ENCODE measurements at regions not wholly inside any gene's neighbourhood (a gene's known extent, or its start where the extent isn't known, plus 50 kb on each side); places are given as distances from the start of the nearest gene placed in this dataset.

DNA sequence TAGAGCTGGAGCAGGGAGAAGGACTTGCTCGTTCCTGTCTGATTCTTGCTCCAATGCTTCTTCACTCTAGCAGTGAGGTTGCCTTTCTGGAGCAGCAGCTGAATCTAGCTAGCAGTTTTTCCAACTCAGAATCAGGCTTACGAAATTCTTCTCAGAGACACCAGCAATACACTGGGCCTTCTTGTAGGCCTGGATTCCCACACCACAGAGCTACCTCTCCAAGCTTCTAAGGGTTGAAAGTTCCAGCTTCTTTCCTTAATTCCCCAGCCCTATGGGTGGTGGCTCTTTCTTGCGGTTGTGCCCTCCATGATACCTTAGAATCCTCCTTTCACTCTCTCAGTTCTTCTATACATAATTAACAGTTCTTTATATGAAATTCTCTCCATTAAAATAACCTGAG is 586.6 kb downstream of the INHBA start:
- TF ChIP-seq, protein P1, sequence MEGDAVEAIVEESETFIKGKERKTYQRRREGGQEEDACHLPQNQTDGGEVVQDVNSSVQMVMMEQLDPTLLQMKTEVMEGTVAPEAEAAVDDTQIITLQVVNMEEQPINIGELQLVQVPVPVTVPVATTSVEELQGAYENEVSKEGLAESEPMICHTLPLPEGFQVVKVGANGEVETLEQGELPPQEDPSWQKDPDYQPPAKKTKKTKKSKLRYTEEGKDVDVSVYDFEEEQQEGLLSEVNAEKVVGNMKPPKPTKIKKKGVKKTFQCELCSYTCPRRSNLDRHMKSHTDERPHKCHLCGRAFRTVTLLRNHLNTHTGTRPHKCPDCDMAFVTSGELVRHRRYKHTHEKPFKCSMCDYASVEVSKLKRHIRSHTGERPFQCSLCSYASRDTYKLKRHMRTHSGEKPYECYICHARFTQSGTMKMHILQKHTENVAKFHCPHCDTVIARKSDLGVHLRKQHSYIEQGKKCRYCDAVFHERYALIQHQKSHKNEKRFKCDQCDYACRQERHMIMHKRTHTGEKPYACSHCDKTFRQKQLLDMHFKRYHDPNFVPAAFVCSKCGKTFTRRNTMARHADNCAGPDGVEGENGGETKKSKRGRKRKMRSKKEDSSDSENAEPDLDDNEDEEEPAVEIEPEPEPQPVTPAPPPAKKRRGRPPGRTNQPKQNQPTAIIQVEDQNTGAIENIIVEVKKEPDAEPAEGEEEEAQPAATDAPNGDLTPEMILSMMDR (IDR thresholded peaks at IDR 0.05), result no peak
- no peak for TF ChIP-seq POLR2A (IDR thresholded peaks at IDR 0.05)
- TF ChIP-seq POLR2AphosphoS5 (IDR thresholded peaks at IDR 0.05), result no peak
